ENCODE measurements at regions not wholly inside any gene's neighbourhood (a gene's known extent, or its start where the extent isn't known, plus 50 kb on each side); places are given as distances from the start of the nearest gene placed in this dataset.
A peak's percentile ranks its signal among the peaks of the same experiment; 100 is the strongest.
"Not testable (repeated sequence)": the region's sequence is repeated elsewhere in the genome, so short reads cannot be mapped to it uniquely, and the experiment has no call there.

DNA sequence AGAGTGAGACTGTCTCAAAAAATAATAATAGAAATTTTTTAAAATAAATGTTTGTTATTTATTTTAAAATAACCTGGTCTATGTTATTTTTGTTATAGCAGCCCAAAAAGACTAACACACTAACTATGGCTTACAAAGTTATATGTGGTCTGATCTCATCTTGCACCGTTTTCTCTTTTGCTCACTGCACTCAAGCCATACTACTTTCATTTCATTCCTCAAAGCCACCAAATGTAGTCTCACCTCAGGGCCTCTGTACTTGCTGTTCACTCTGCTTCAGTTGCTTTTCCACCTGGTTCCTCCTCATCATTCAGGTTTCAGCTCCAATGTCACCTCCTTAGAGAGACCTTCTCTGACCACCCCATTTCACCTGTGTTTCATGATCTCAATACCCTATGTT is 55.2 kb upstream of the MDM1 start:
- DNase-seq (ENCODE audit: low read depth) = no peak

DNA sequence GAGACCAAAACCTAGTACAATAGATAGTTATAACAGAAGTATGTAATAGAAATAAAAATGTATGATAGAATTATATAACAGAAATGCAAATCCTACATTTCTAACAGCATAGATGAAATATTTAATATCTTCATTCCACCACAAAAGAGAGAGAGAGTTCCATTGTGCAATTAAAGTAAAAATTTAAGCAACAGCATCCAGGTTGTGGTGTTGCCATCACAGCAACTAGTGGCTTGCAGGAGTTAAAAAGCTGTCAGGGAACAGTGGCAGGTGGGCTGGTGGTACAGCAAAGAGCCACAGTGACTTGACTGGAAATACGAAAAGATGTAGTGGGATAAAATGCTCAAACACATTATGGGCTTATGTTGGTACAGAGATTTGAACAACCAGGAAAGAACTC is 57.1 kb upstream of the MDM1 start:
- no peak for DNase-seq (ENCODE audit: low read depth)

GRCh38 chr12:68391937-68392336 is 59.8 kb upstream of the MDM1 start:
- DNase-seq (ENCODE audit: low read depth) = no peak

DNA sequence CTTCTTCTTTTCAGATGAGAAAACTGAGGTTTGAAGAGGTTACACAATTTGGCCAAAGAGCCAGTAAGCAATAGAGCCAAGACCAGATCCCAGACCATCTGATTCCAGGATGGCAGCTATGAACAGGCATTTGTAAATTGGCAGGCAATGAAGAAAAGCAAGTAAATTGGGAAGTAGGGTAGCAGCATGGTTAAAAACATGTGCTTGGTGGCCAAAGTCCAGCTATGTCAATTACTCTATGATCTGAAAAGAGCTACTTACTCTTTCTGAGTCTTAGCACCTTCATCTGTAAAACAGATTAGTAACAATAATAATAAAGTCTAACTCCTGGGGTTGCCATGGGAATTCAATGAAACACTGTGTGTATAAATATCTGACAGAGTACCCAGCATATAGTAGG is 60.2 kb upstream of the MDM1 start:
- DNase-seq (ENCODE audit: low read depth) = no peak

- no peak for DNase-seq (ENCODE audit: low read depth)
Measured at GRCh38 chr12:68393417-68393816, 61.3 kb upstream of the MDM1 start.

DNA sequence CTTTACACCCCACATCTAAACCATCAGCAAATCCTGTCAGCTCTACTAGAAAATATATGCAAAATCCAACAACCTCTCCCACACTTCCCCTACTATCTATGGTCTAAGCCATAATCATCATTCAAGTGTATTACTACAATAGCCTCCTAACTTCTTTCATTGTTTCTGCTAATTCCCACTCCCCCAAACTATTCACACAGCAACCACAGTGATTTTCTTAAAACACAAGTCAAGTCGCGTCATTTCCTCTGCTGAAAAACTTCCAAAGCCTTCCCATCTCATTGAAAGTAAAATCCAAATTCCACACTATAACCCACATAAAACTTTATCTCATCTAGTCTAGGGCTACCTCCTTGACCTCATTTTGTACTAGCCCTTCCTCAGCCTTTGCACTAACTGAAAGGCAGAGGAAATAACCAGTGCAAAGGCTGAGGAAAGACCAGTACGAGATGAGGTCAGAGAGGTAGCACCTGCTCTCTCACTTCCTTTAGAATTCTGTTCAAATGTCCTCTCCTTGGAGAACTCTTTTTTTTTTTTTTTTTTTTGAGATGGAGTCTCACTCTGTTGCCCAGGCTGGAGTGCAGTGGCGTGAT is 65.5 kb upstream of the MDM1 start:
- DNase-seq (ENCODE audit: low read depth) = no peak

DNA sequence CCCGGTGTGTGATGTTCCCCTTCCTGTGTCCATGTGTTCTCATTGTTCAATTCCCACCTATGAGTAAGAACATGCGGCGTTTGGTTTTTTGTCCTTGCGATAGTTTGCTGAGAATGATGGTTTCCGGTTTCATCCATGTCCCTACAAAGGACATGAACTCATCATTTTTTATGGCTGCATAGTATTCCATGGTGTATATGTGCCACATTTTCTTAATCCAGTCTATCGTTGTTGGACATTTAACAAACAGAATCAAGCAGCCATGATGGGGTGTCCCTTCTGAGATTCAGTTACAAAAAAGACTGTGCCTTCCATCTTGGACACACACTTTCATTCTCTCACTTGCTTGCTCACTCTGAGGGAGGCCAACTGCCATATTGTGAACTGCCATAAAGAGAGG is 66.5 kb upstream of the MDM1 start:
- not testable (repeated sequence) for DNase-seq (ENCODE audit: low read depth)

DNA sequence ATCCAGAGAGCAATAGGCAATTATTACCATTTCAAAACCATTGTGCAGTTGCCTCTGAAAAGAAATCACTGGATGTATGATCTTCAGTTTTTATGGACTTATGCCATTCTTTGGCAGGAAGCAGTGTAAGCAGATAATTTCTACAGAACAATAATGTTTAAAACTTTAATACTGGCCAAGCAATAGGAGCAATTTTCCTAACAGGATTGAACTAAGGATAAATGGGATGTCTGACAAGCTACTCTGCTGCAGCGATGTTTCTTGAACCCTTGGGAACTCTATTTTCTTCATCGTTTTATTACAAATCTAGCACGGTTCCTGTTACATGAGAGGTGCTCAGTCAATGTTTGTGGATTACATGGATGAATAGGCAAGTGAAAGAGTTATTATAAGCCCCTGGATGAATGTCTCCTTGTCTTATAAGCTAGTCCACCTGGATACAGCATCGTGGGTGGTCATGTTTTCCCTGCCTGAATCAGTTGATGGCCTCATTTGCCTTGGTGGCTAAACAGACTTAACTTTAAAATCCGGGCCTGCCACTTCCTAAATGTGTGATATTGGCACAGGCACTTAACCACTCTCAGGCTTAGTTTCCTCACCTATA is 68.2 kb upstream of the MDM1 start:
- DNase-seq (ENCODE audit: low read depth) = no peak

GRCh38 chr12:68402422-68402821 is 70.3 kb upstream of the MDM1 start:
- DNase-seq (ENCODE audit: low read depth) = no peak

- DNase-seq (ENCODE audit: low read depth) = peak; percentile 34
Measured at GRCh38 chr12:68403296-68403695, 71.1 kb upstream of the MDM1 start.

DNA sequence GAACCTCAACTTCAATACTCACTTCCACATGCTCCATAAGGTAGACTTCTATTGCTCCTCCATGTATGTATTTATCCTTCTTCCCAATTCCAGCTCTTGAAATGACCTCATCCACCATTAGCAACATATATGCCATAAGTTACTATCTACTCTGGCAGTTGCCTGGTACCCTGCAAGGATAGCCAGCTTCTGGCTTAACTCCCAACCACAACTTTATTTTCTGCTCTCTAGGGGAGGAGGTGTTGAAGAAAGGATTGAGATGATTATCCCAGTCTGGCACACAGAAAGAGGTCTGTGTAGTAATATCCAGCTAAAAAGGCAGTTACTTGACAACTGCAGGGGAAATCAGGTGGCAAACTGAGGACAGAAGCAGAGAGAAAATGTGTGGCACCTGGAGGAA is 71.5 kb upstream of the MDM1 start:
- DNase-seq (ENCODE audit: low read depth) = peak; percentile 18

GRCh38 chr12:68405343-68405781 is 73.2 kb upstream of the MDM1 start:
- no peak for DNase-seq (ENCODE audit: low read depth)

- DNase-seq (ENCODE audit: low read depth) = peak; percentile 83
Measured at GRCh38 chr12:68406134-68406576, 74.0 kb upstream of the MDM1 start.

DNA sequence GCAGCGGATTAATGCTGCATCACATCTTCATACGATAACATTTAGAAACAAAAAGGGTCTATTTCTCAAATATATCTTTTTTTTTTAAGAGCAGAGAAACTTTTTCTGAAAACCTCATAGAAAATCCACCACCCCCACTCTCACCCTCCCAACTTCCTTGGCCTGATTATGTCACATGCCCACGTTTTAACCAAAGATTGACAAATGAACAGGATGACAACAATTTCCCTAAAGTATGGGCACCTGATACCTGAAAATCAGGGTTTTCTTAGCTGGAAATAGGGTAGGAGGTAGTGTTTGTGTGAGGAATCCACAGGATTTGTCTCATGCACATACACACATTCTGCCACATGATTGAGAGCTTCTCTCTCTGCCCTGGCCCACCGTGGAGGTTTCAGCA is 74.7 kb upstream of the MDM1 start:
- no peak for DNase-seq (ENCODE audit: low read depth)

GRCh38 chr12:68410018-68410660 is 78.0 kb upstream of the MDM1 start:
- no peak for DNase-seq (ENCODE audit: low read depth)

- no peak for DNase-seq (ENCODE audit: low read depth)
Measured at GRCh38 chr12:68411371-68411770, 79.2 kb upstream of the MDM1 start.

DNA sequence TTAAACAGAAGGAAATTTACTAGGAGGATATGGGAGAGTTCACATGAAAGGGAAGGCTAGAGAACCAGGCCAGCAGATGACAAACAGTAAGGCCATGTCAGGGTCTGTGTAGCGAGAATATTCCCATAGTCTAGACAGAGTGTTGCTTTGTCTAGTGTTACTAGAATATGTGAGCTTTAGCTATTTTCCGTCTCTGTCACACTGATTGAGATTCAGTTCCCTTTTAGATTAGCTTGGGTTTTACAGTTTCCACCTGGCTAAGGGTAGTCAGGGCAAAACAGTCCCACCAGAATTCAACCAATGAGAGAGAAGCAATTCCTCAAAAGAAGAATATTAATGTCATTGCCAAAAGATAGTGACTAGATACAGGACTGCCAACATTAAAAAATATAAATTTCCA is 82.8 kb upstream of the MDM1 start:
- no peak for DNase-seq (ENCODE audit: low read depth)

GRCh38 chr12:68416350-68416749 is 84.2 kb upstream of the MDM1 start:
- no peak for DNase-seq (ENCODE audit: low read depth)

DNA sequence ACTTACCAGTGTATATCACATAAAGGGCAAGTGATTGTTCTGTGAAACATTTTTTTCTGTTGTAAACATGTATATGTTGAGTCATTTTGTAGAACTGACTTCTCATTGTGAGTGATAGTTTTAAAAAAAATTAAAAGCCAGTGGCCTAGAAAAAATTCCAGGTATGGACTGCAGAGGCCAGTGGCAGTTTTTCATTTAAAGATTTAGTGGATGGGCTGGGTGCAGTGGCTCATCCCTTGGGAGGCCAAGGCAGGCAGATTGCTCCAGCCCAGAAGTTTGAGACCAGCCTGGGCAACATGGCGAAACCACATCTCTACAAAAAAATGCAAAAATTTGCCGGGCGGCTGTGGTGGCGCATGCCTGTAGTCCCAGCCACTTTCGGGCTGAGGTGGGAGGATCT is 84.7 kb upstream of the MDM1 start:
- peak; percentile 41 for DNase-seq (ENCODE audit: low read depth)

GRCh38 chr12:68418137-68418460 is 85.9 kb upstream of the MDM1 start:
- no peak for DNase-seq (ENCODE audit: low read depth)

DNA sequence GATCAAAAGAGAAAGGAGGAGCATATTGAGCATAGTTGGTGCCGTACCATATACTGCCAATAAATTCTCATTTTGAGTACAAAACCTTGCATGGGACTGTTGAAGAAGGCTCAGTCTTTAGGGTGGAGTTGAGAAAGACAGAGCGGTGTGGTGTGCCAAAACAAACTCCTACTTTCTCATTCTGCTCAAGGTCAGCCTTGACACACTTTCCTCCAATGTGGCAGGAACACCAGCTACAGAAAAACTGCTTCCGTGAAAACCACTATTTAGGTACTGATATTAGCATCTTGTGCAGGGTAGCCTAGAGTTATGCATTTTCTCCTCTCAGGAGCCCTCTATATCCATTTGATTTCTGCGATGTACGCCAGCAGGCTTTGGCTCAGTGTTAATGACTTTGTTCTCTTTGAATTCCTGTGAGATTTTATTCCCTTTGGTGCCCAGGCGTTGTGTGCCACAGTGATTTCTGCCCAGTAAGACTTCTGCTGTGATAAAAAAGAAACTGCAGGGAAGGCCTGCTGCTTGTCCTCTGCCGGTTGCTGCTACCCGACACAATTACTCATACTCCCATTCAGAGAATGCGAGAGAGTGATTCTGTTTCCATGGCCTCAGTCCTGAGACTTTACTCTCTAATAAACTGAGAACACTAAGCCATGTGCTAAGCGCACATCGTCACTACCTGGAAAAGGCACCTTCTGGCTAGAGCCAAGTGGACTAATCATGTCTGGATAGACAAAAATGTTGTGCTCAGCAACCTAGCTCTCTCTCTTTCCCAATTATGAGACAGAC is 88.3 kb upstream of the MDM1 start:
- DNase-seq (ENCODE audit: low read depth) = peak; percentile 70

- DNase-seq (ENCODE audit: low read depth) = no peak
Measured at GRCh38 chr12:68422159-68422558, 90.0 kb upstream of the MDM1 start.

Data from M059J (cell line).